ENCODE measurements at regions not wholly inside any gene's neighbourhood (a gene's known extent, or its start where the extent isn't known, plus 50 kb on each side); places are given as distances from the start of the nearest gene placed in this dataset.
A peak's percentile ranks its signal among the peaks of the same experiment; 100 is the strongest.
"Not testable (repeated sequence)": the region's sequence is repeated elsewhere in the genome, so short reads cannot be mapped to it uniquely, and the experiment has no call there.

GRCh38 chr4:31482691-31483090 lies 762.5 kb downstream of the PCDH7 start:
- no peak for DNase-seq (ENCODE audit: low spot score)

GRCh38 chr4:31499216-31499615 lies 779.0 kb downstream of the PCDH7 start:
- DNase-seq (ENCODE audit: low spot score), result not testable (repeated sequence)

- DNase-seq (ENCODE audit: low spot score), result no peak
Observed at GRCh38 chr4:31516520-31516919, 796.4 kb downstream of the PCDH7 start.

- peak; percentile 4 for DNase-seq (ENCODE audit: low spot score)
Observed at GRCh38 chr4:31518796-31519250, 798.7 kb downstream of the PCDH7 start.

- DNase-seq (ENCODE audit: low spot score), result no peak
Observed at GRCh38 chr4:31530555-31530954, 810.4 kb downstream of the PCDH7 start.

GRCh38 chr4:31538877-31539276 lies 818.7 kb downstream of the PCDH7 start:
- no peak for DNase-seq (ENCODE audit: low spot score)

GRCh38 chr4:31539284-31540069 lies 819.3 kb downstream of the PCDH7 start:
- no peak for DNase-seq (ENCODE audit: low spot score)

- DNase-seq (ENCODE audit: low spot score), result no peak
Observed at GRCh38 chr4:31545330-31545729, 825.2 kb downstream of the PCDH7 start.

GRCh38 chr4:31545755-31546154 lies 825.6 kb downstream of the PCDH7 start:
- no peak for DNase-seq (ENCODE audit: low spot score)

GRCh38 chr4:31548021-31548420 lies 827.9 kb downstream of the PCDH7 start:
- no peak for DNase-seq (ENCODE audit: low spot score)

- DNase-seq (ENCODE audit: low spot score), result no peak
Observed at GRCh38 chr4:31548823-31549222, 828.7 kb downstream of the PCDH7 start.

- no peak for DNase-seq (ENCODE audit: low spot score)
Observed at GRCh38 chr4:31549256-31549655, 829.1 kb downstream of the PCDH7 start.

- no peak for DNase-seq (ENCODE audit: low spot score)
Observed at GRCh38 chr4:31557437-31557836, 837.3 kb downstream of the PCDH7 start.

GRCh38 chr4:31573554-31573953 lies 853.4 kb downstream of the PCDH7 start:
- DNase-seq (ENCODE audit: low spot score), result no peak

- no peak for DNase-seq (ENCODE audit: low spot score)
Observed at GRCh38 chr4:31575504-31575903, 855.3 kb downstream of the PCDH7 start.

GRCh38 chr4:31580843-31581242 lies 860.7 kb downstream of the PCDH7 start:
- DNase-seq (ENCODE audit: low spot score), result no peak

- no peak for DNase-seq (ENCODE audit: low spot score)
Observed at GRCh38 chr4:31585503-31585902, 865.3 kb downstream of the PCDH7 start.

- no peak for DNase-seq (ENCODE audit: low spot score)
Observed at GRCh38 chr4:31592293-31592692, 872.1 kb downstream of the PCDH7 start.

- DNase-seq (ENCODE audit: low spot score), result no peak
Observed at GRCh38 chr4:31595496-31595895, 875.3 kb downstream of the PCDH7 start.

GRCh38 chr4:31598639-31599038 lies 878.5 kb downstream of the PCDH7 start:
- DNase-seq (ENCODE audit: low spot score), result no peak

GRCh38 chr4:31601793-31602192 lies 881.6 kb downstream of the PCDH7 start:
- no peak for DNase-seq (ENCODE audit: low spot score)

- no peak for DNase-seq (ENCODE audit: low spot score)
Observed at GRCh38 chr4:31613946-31614623, 893.9 kb downstream of the PCDH7 start.

- DNase-seq (ENCODE audit: low spot score), result no peak
Observed at GRCh38 chr4:31617667-31618066, 897.5 kb downstream of the PCDH7 start.

- no peak for DNase-seq (ENCODE audit: low spot score)
Observed at GRCh38 chr4:31620476-31620875, 900.3 kb downstream of the PCDH7 start.

Measured in COLO829 (cell line).